ENCODE measurements at regions not wholly inside any gene's neighbourhood (a gene's known extent, or its start where the extent isn't known, plus 50 kb on each side); places are given as distances from the start of the nearest gene placed in this dataset.

DNA sequence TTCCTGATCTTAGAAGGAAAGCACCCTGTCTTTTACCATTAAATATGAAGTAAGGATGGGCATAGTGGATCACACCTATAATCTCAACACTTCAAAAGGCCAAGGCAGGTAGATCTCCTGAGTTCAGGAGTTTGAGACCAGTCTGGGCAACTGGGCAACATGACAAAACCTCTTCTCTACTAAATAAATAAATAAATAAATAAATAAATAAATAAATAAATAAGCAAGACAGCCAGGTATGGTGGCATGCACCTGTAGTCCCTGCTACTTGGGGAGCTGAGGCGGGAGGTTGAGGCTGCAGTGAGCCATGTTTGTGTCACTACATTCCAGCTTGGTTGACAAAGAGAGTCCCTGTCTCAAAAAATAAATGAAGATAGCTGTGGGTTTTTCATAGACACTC is 313.1 kb downstream of the RPS24 start:
- Histone ChIP-seq H3K4me3 (ENCODE audit: low read length) (no peak overlapping the region), H3K9me3 (ENCODE audit: insufficient read depth, low read depth, low read length) (0 out of 2 replicates have a peak, but pooled peaks cover 3% of the 10 kb centered on the region), H3K27ac (ENCODE audit: low read length) (no peak overlapping the region), H3K9ac (ENCODE audit: low read depth, low read length) (no peak overlapping the region), H3K4me1 (ENCODE audit: insufficient read depth, low read length) (no peaks in the 10 kb centered on the region), H3K36me3 (ENCODE audit: insufficient read depth, low read depth, low read length) (no peaks in the 10 kb centered on the region), H3K27me3 (ENCODE audit: insufficient read depth, low read length) (no peaks in the 10 kb centered on the region)

DNA sequence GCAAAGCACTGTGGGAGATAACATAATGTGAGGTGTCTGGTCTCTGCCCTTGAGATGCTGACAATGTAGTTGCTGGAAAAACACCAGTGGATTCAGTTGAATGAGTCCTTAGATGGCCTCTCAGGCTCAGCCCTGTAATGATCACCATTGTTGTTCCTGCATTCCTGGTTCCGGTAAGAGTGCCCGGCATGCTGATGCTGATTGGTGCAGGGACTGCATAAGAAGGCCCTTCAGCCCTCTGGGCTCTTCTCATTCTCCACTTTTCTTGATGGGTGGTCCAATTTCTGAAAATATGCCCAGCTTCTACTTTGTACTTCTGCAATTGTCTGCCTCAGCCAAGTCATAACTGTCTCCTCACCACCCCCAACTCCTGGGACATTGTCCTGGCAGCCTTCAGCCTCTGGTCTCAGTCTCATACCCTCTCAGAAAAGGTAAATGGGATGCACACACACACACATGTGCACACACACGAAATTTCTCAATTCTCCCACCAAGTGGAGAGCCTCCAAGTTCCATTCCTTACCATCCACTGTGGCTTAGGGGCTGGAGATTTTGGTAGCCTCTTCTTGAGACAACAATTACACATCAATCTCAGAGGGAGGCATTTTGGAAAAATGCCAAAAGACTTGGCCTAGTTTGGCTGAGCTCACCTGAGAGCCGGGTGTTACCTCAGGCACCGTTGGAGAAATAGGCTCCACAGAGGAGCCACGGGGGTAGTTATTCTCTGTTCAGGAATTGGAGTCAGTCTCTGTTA is 314.9 kb downstream of the RPS24 start:
- Histone ChIP-seq H3K9me3 (ENCODE audit: insufficient read depth, low read depth, low read length) (0 out of 2 replicates have a peak, but pooled peaks cover 3% of the 10 kb centered on the region), H3K36me3 (ENCODE audit: insufficient read depth, low read depth, low read length) (no peaks in the 10 kb centered on the region), H3K4me1 (ENCODE audit: insufficient read depth, low read length) (no peaks in the 10 kb centered on the region), H3K27ac (ENCODE audit: low read length) (no peak overlapping the region), H3K4me3 (ENCODE audit: low read length) (no peak overlapping the region), H3K27me3 (ENCODE audit: insufficient read depth, low read length) (no peaks in the 10 kb centered on the region), H3K9ac (ENCODE audit: low read depth, low read length) (no peak overlapping the region)

DNA sequence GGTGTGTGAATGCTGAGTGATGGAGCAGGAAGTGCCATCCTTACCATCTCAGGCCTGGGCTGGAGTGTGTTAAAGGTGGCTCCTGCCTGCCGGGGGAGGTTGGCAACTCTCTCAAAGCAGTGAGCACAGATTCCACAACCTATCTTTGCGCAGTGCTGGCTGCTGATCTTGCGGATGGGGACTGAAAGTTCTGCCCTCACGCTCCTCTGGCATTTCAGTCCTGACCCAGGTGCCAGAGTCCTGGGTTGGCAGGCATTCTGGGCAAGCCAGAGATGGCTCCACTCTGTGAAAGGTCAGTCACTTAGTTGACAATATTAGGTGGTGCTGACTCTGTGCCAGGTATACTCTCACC is 315.5 kb downstream of the RPS24 start:
- Histone ChIP-seq H3K27me3 (ENCODE audit: insufficient read depth, low read length) (no peaks in the 10 kb centered on the region), H3K36me3 (ENCODE audit: insufficient read depth, low read depth, low read length) (no peaks in the 10 kb centered on the region), H3K9ac (ENCODE audit: low read depth, low read length) (no peak overlapping the region), H3K4me1 (ENCODE audit: insufficient read depth, low read length) (no peaks in the 10 kb centered on the region), H3K9me3 (ENCODE audit: insufficient read depth, low read depth, low read length) (0 out of 2 replicates have a peak, but pooled peaks cover 3% of the 10 kb centered on the region), H3K4me3 (ENCODE audit: low read length) (no peak overlapping the region), H3K27ac (ENCODE audit: low read length) (no peak overlapping the region)

DNA sequence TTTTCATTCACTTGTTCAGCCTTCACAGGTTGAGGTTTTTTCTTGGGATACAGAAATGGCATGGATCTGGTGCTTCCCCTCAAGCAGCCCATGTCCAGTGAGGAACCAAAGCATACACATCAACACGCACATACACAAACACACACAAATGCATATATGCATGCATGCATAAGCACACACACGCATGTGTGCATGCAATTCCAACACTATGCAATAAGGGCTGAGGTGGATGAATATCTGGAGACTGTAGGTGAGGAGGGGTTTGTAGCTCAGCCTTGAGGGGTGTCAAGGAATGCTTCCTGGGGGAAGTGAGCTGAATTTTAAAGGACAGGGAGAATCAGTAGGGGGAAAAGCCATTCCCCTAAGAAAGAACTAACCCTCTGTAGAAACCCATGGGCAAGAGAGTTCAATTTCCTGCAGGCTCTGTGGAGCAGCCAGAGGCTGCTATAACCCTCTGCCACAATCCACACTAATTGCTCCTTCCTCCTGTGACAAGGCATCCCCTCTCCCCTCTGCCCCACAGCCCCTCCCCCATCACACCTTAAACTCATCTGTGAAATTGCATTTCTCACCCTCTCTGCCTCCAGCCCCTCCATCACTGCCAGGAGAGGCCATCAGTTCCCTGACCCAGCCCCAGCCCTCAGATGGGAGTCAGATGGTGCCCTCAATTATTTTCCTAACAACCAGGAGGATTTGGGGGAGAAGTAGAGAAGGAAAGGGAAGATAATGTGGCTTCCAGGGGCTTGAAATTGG is 316.4 kb downstream of the RPS24 start:
- 0 out of 2 replicates have a peak, but pooled peaks cover 3% of the 10 kb centered on the region for H3K9me3 ChIP-seq (ENCODE audit: insufficient read depth, low read depth, low read length)
- H3K9ac ChIP-seq (ENCODE audit: low read depth, low read length): no peak overlapping the region
- no peaks in the 10 kb centered on the region for H3K27me3 ChIP-seq (ENCODE audit: insufficient read depth, low read length)
- no peaks in the 10 kb centered on the region for H3K36me3 ChIP-seq (ENCODE audit: insufficient read depth, low read depth, low read length)
- H3K27ac ChIP-seq (ENCODE audit: low read length): no peak overlapping the region
- H3K4me3 ChIP-seq (ENCODE audit: low read length): no peak overlapping the region
- H3K4me1 ChIP-seq (ENCODE audit: insufficient read depth, low read length): no peaks in the 10 kb centered on the region

DNA sequence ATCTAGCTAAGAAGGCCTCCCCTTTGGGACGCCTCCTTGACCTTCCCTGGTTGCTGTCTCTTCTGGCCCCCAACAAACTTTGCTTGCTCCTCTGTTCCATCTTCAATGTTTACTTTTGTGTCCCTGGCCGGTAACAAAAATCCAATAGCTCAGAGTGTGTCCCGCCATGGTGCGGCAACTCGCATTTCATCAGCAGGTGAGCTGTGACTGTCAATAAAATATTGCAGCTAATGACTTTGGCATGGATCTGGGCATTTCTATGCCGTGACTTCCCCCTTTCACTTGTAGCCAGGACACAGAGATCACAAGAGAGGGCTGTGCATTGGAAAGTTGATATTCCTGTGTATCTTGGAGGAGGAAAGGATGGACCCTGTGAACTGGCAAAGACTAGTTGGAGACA is 317.6 kb downstream of the RPS24 start:
- H3K27ac ChIP-seq (ENCODE audit: low read length): no peak overlapping the region
- H3K36me3 ChIP-seq (ENCODE audit: insufficient read depth, low read depth, low read length): no peaks in the 10 kb centered on the region
- peaks cover 1% of the 10 kb centered on the region; the same call in 1 of the 2 replicates for H3K4me1 ChIP-seq (ENCODE audit: insufficient read depth, low read length)
- 0 out of 2 replicates have a peak, but pooled peaks cover 3% of the 10 kb centered on the region for H3K9me3 ChIP-seq (ENCODE audit: insufficient read depth, low read depth, low read length)
- no peak overlapping the region for H3K9ac ChIP-seq (ENCODE audit: low read depth, low read length)
- no peak overlapping the region for H3K4me3 ChIP-seq (ENCODE audit: low read length)
- no peaks in the 10 kb centered on the region for H3K27me3 ChIP-seq (ENCODE audit: insufficient read depth, low read length)

DNA sequence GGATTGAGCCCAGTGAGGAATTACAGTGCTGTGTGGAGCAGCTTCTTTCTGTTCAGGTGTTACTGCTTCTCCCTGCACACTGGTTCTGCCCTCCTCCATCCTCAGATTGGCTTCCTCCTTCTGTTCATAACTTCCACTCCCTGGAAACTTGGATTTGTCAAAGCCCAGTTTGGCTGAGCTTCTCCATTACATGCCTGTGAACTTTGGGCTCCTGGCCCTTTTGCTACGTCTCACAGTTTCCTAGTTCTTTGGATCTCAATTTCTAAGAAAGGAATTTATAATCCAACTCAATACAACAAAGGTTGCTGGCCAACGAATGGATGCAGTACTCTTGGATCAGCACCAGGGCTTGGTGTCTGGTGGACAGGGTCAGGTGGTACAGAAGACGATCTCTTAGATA is 318.1 kb downstream of the RPS24 start:
- Histone ChIP-seq H3K36me3 (ENCODE audit: insufficient read depth, low read depth, low read length) (no peaks in the 10 kb centered on the region), H3K9ac (ENCODE audit: low read depth, low read length) (no peak overlapping the region), H3K4me1 (ENCODE audit: insufficient read depth, low read length) (peaks cover 6% of the 10 kb centered on the region; the same call in 1 of the 2 replicates), H3K4me3 (ENCODE audit: low read length) (no peak overlapping the region), H3K9me3 (ENCODE audit: insufficient read depth, low read depth, low read length) (0 out of 2 replicates have a peak, but pooled peaks cover 3% of the 10 kb centered on the region), H3K27ac (ENCODE audit: low read length) (no peak overlapping the region), H3K27me3 (ENCODE audit: insufficient read depth, low read length) (no peaks in the 10 kb centered on the region)

DNA sequence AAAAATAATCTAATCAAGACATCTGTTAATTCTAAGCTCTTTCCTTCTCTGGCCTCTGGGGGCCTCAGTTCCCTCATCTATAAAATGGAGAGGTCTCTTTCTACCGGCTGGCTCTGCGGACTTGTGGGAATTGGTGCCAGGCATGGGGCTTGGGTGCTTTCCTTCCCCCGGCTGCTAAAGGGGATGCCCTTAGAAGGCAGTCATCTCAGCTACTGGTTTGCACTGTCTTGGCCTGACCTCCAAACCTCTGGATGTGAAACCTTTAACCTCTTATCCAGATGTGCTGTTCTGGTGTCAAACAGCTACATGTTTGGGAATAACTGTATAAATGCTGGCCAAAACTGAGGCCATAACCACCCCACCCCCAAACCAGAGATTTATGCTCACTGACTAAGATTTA is 320.0 kb downstream of the RPS24 start:
- peaks cover 18% of the 10 kb centered on the region; the same call in 1 of the 2 replicates for H3K4me1 ChIP-seq (ENCODE audit: insufficient read depth, low read length)
- H3K27me3 ChIP-seq (ENCODE audit: insufficient read depth, low read length): no peaks in the 10 kb centered on the region
- no peaks in the 10 kb centered on the region for H3K36me3 ChIP-seq (ENCODE audit: insufficient read depth, low read depth, low read length)
- H3K9me3 ChIP-seq (ENCODE audit: insufficient read depth, low read depth, low read length): no peaks in the 10 kb centered on the region
- no peak overlapping the region for H3K9ac ChIP-seq (ENCODE audit: low read depth, low read length)
- no peak overlapping the region for H3K4me3 ChIP-seq (ENCODE audit: low read length)
- H3K27ac ChIP-seq (ENCODE audit: low read length): no peak overlapping the region

DNA sequence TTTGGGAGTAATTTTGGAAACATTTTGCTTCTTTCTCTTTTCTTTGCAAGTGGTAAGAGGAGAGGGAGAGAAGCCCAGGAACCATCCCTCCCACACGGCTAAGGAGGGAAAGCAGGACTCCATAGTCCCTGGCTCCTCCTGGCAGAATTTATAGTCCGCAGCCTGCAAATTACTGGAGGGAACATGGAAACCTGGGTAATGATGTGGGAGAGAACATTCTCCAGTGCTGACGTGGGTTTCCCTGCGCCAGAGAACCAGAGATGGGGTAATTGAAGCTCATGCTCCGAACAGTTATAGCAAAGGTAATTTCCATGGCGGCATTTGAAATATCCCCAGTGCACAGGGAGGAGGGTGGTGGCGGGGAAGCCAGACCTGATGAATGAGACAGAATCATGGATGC is 320.4 kb downstream of the RPS24 start:
- Histone ChIP-seq H3K4me1 (ENCODE audit: insufficient read depth, low read length) (peaks cover 18% of the 10 kb centered on the region; the same call in 1 of the 2 replicates), H3K36me3 (ENCODE audit: insufficient read depth, low read depth, low read length) (no peaks in the 10 kb centered on the region), H3K27me3 (ENCODE audit: insufficient read depth, low read length) (no peaks in the 10 kb centered on the region), H3K9me3 (ENCODE audit: insufficient read depth, low read depth, low read length) (no peaks in the 10 kb centered on the region), H3K27ac (ENCODE audit: low read length) (no peak overlapping the region), H3K4me3 (ENCODE audit: low read length) (no peak overlapping the region), H3K9ac (ENCODE audit: low read depth, low read length) (no peak overlapping the region)

DNA sequence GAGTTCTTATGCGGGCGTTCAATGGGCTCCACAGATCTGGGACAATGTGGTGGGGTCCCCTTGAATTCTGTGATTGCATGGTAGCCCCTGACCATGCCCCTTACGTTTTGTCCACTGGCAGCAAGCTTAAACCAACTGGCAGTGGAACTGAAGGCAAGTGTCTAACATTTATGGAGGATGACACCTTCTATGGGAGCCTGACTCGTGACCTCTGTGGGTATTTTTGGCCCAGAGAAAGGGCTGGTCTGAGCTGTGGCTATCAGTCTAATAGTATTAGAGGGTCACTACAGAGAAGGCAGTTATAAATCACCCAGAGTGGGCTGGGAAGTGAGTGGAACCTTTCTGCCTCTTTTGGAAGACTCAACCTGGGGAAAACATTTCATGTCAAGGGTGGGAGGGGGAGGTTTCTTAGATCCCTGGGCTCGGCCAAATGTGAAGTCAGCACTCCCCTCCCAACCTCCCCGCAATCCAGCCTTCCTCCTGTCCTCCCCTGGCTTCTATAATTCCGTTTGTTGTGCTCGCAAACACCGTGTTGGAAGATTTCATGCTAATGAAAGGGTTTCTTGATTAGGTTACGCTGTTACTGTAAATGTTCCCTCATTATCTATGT is 322.7 kb downstream of the RPS24 start:
- peaks cover 27% of the 10 kb centered on the region; the same call in 1 of the 2 replicates for H3K4me1 ChIP-seq (ENCODE audit: insufficient read depth, low read length)
- H3K4me3 ChIP-seq (ENCODE audit: low read length): no peak overlapping the region
- no peaks in the 10 kb centered on the region for H3K9me3 ChIP-seq (ENCODE audit: insufficient read depth, low read depth, low read length)
- H3K9ac ChIP-seq (ENCODE audit: low read depth, low read length): no peak overlapping the region
- H3K27me3 ChIP-seq (ENCODE audit: insufficient read depth, low read length): no peaks in the 10 kb centered on the region
- no peaks in the 10 kb centered on the region for H3K36me3 ChIP-seq (ENCODE audit: insufficient read depth, low read depth, low read length)
- peak overlapping the region; percentile 33 for H3K27ac ChIP-seq (ENCODE audit: low read length)

DNA sequence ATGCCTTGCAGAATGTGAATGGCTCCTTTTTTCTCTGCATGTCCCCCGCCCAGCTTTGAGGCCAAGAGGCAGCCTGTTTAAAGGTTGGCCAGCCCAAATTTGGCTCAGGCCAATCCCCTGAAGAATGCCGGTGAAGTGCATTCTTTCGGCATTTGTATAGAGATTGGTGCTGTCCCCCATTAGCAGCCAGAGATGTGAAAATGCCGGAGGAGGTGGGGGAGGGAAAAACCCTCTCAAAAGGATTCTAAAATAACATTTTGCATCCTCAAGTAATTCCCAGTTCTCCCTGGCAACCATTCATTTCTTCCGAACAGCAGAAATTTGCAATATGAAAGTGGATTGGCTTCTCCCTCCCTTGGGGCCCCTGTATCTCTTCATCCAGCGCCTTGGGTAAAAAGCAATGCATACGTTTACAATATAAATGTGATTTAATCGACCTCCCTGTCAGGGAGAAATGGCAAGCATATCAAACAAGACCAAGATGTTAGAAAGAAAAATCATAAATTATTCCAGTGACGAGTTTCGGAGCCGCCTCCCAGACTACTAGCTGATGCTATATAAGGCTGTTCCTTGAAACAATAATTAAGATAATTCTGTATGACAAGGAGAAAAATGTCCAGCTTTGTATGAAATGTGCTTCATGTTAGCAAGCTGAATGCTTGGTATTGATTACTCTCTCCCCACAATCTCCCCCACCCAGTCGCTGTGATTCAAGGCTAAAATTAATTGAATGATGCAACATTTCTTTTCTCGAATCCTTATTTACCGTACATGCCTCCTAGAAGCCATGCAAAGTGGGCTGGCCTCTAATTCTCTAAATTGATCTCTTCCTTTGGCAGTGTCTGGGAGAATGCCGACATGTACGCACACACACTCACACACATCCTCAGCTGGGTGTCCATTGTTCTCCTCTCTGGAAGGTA is 323.7 kb downstream of the RPS24 start:
- Histone ChIP-seq H3K4me1 (ENCODE audit: insufficient read depth, low read length) (peaks cover 27% of the 10 kb centered on the region; the same call in 1 of the 2 replicates), H3K27ac (ENCODE audit: low read length) (no peak overlapping the region), H3K36me3 (ENCODE audit: insufficient read depth, low read depth, low read length) (no peaks in the 10 kb centered on the region), H3K9ac (ENCODE audit: low read depth, low read length) (no peak overlapping the region; the same call in 1 of the 2 replicates), H3K4me3 (ENCODE audit: low read length) (no peak overlapping the region), H3K27me3 (ENCODE audit: insufficient read depth, low read length) (no peaks in the 10 kb centered on the region), H3K9me3 (ENCODE audit: insufficient read depth, low read depth, low read length) (no peaks in the 10 kb centered on the region)

DNA sequence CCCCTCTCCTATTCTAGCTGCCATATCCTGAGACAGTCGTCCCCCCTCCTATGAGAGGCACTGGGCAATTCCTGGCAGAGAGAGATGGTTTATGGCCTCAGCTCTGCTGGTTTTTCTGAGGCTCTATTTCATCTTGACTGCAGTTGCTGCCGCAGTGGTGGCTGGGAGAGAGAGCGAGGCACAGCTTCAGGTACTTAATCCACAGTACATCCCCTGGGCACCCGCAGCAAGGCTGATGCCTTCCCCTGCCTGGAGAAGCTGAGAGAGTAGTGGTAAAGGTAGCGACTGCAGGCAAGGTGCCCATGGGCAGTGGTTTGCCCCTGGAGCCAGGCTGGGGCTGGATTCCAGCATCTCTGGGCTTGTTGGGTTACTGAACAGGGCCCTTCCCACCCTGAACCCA is 324.7 kb downstream of the RPS24 start:
- Histone ChIP-seq H3K27me3 (ENCODE audit: insufficient read depth, low read length) (no peaks in the 10 kb centered on the region), H3K4me3 (ENCODE audit: low read length) (no peak overlapping the region), H3K36me3 (ENCODE audit: insufficient read depth, low read depth, low read length) (no peaks in the 10 kb centered on the region), H3K27ac (ENCODE audit: low read length) (no peak overlapping the region), H3K9ac (ENCODE audit: low read depth, low read length) (no peak overlapping the region), H3K4me1 (ENCODE audit: insufficient read depth, low read length) (peaks cover 27% of the 10 kb centered on the region; the same call in 1 of the 2 replicates), H3K9me3 (ENCODE audit: insufficient read depth, low read depth, low read length) (no peaks in the 10 kb centered on the region)

All from iPS-20b (cell line).